T-helper 2 cell treated with Interferon-gamma antibody and Interleukin-4, amounts not matched to agents 100 ng/mL and 5 ng/mL, for 36 hours (primary cell): ENCODE measurements at regions not wholly inside any gene's neighbourhood (a gene's known extent, or its start where the extent isn't known, plus 50 kb on each side); places are given as distances from the start of the nearest gene placed in this dataset.
"Not testable (repeated sequence)": the region's sequence is repeated elsewhere in the genome, so short reads cannot be mapped to it uniquely, and the experiment has no call there.

ENCODE experiments used
- intact Hi-C: fragments of 100-400 bp; cut with micrococcal nuclease; formaldehyde crosslinking; loops from one replicate; pipeline ENCODE4 v1.15.1; 2023

- intact Hi-C loops: no loop called here
Measured at GRCh38 chr3:144593881-144594280, 622.3 kb downstream of the DIPK2A start.

GRCh38 chr3:144620236-144620635 is 648.6 kb downstream of the DIPK2A start:
- intact Hi-C loops: not testable (repeated sequence)

DNA sequence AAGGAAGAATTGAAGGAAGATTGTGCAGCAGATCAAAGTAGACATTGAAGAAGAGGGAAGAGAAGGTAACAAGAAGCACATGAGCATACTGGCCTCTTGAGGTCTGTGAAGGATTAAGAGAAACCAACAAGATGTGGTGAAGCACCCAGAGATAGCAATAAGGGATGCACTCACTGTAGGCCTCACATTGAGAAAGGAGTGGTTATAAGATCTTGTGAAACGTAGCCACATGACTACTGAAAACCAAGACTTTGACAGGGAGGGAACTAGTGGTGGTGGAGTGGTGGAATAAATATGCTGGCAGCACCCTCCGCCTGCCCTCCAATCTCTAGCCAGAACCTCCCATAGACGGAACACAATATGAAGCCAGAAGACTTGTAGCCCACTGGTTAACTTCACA is 651.2 kb downstream of the DIPK2A start:
- intact Hi-C loops: no loop called here

GRCh38 chr3:144624656-144625055 is 653.0 kb downstream of the DIPK2A start:
- intact Hi-C loops: no loop called here

- intact Hi-C loops: no loop called here
Measured at GRCh38 chr3:144626835-144627234, 655.2 kb downstream of the DIPK2A start.

- intact Hi-C loops: no loop called here
Measured at GRCh38 chr3:144629381-144629780, 657.8 kb downstream of the DIPK2A start.

- intact Hi-C loops: no loop called here
Measured at GRCh38 chr3:144636833-144637232, 665.2 kb downstream of the DIPK2A start.

GRCh38 chr3:144638009-144638408 is 666.4 kb downstream of the DIPK2A start:
- intact Hi-C loops: no loop called here

DNA sequence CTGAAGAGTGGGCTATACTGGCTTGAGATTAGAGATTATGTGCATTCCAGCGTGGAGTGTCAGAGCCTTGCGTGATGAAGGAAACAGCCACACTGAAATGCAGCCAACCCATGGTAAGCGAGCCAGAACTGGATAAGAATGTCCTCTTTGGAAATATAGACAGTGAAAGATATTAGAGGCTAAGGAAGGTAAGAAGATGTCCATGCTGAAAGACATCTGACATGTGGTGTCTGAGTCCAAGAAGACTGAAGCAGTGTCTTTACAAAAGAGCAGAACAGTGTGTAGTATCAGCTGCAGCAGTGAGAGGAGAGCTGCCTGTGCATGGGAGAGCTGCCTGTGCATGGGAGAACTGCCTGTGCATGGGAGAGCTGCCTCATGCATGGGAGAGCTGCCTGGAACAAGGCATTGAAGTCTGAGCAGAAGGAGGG is 672.2 kb downstream of the DIPK2A start:
- intact Hi-C loops: no loop called here

- intact Hi-C loops: no loop called here
Measured at GRCh38 chr3:144645300-144645699, 673.7 kb downstream of the DIPK2A start.

GRCh38 chr3:144650380-144650779 is 678.8 kb downstream of the DIPK2A start:
- intact Hi-C loops: no loop called here

GRCh38 chr3:144652573-144652972 is 681.0 kb downstream of the DIPK2A start:
- intact Hi-C loops: no loop called here

- intact Hi-C loops: no loop called here
Measured at GRCh38 chr3:144655423-144655822, 683.8 kb downstream of the DIPK2A start.

DNA sequence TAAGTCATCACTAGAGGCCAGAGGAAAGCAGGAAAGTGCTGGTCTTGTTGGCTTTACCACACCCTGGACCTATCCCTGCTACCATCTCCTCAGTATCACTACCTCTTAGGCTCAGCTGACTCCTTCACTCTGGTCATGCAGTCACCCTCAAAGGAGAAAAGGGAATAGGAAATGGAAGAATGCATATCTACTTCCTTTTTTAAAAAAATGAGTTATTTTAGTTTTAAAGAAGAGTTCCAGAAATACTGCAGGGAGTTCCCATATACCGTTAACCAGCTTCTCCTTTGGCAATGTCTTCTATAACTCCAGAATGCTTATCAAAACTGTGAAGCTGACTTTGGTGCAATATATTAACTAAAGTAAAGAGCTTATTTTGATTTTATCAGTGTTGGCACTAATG is 688.6 kb downstream of the DIPK2A start:
- intact Hi-C loops: no loop called here

GRCh38 chr3:144662729-144663128 is 691.1 kb downstream of the DIPK2A start:
- intact Hi-C loops: no loop called here

DNA sequence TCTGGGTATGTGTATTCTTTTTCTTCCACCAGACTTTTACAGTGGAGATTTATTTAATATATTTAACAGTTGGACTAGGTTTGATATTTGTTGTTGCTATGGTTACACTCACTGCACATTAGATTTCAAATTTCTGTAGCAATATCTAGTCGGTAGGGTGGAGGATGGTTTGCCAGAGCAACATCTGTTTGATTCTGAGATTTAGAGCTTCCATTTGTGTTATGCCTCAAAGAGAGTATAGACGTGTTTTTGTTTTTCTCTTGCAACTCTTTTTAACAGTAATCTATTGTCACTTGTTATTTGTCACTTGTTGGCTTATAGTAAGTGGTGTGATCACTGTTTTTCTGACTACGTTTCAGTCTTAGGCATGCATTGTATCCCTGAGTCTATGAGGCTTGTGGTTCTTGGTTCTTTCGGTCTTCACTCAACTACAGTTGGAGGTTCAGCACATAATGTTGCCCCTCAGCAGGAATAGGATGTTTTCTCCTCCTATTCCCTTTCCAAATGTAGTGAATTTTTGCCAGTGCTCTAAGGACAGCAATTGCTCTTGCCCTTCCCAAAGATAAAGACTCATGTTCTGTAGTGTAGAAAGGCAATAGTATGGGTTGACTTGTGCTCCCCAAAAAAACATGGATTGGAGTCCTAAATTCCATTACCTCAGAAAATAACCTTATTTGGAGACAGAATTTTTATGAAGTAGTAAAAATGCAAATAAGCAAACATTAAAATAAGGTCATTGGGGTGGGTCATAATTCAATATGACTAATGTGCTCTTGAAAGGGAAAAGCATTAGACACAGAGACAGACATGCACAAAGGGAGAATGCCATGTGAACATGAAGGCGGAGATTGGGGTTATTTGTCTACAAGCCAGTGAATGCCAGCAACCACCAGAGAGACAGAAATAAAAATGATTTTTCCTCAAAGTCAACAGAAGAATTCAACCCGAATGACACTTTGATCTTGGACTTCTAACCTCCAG is 692.1 kb downstream of the DIPK2A start:
- intact Hi-C loops: no loop called here

GRCh38 chr3:144665567-144666053 is 694.0 kb downstream of the DIPK2A start:
- intact Hi-C loops: no loop called here

DNA sequence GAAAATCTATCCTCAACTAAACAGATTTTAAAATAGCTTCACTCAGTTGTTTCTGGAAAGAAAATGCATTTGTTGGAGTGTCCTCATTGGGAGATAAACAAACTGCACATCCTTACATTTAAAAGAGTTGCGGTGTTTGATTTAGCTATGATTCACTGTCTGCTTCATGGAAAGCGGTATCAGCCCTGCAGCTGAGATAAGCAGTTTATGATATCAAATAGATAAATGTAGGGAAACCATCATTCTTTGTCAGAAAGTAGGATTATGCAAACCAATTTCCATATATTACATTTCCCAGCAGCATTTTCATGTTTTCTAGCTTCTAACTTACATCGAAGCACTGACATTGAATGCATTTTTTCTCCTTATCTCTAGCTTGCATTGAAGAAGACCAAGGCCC is 698.9 kb downstream of the DIPK2A start:
- intact Hi-C loops: no loop called here

DNA sequence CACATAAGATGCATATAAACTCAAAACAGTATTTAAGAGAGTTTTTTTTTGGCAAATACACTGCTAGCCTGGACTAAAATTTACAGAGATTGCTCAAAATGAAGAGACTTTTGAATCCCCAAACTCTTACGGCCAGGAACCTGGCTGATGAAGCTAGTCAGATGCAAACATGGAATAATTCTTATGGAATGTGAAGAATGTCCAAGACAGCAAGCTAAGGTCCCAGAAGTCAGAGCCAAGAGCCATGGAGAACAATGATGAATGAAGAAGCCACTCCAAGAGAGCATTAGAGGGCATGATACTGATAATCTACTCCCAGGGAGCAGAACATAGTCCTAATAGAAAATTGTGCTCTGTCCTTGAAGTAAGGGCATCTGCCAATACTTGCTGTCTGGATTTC is 705.5 kb downstream of the DIPK2A start:
- intact Hi-C loops: no loop called here

DNA sequence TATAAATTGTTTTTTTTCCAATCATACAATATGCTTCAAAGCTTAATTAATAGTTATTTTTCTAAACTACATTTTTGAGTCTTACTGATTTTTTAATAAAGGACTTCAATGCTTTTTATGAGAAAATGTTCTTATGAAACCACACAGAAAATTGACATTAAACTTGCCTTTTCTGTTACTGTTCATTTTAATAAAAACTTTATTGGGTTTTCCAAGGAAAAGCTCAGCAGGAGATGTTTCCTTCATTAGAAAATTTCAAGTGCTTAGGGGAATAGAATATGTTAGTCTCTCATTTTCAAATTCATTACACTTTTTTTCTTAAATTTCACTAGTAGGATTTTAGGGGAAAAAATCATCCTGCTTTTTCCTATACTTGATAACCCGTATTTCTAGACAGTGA is 711.4 kb downstream of the DIPK2A start:
- intact Hi-C loops: no loop called here

GRCh38 chr3:144687862-144688261 is 716.2 kb downstream of the DIPK2A start:
- intact Hi-C loops: no loop called here

- intact Hi-C loops: no loop called here
Measured at GRCh38 chr3:144692488-144692887, 720.9 kb downstream of the DIPK2A start.

DNA sequence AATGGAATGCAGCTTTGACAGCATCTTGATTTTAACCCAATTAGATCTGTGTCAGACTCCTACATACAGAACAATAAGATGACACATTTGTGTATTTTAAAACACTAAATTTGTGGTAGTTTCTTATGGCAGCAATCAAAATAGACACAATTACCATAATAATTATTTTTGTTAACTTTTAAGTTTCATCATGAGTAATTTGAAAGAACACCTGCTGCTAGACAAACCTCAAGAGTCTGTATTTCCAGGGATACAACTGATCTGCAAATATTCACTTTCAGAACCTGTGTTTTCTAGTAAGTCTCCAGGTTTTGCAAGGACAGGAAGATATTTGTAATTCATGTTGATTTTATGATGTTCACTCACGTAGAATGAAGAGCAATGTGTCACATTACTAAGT is 736.8 kb downstream of the DIPK2A start:
- intact Hi-C loops: no loop called here
